K562 (cell line): ENCODE measurements at regions not wholly inside any gene's neighbourhood (a gene's known extent, or its start where the extent isn't known, plus 50 kb on each side); places are given as distances from the start of the nearest gene placed in this dataset.

Experiments used
- ATAC-seq: fragments of 200-7000 bp; cut with Tn5 transposase; 3 replicates; pipeline ENCODE4 v1.9.1; 2020; ENCODE audit warnings: moderate library complexity
- BruUV-seq: library from RNA; stranded (reverse); fragments of 400-500 nt; replicated peaks from 2 replicates; lab custom pipeline; 2021; lab: Mats Ljungman, UMichigan
- CTCF ChIA-PET: fragments of 300-600 bp; formaldehyde crosslinking; extraction: SDS; loops from one replicate; lab custom pipeline; 2021; ENCODE audit warnings: low intra/inter-chr PET ratio; lab: Yijun Ruan, JAX
- POLR2A ChIA-PET: fragments of 300-600, 350-650 bp; sonication (Branson Sonifier 250); formaldehyde crosslinking; extraction: SDS; loops from one replicate; lab custom pipeline; 2021; ENCODE audit warnings: antibody characterized with exemption, inconsistent platforms; lab: Yijun Ruan, JAX
- DNase-seq, 4 experiments: peaks; one replicate each; pipeline versions ENCODE4 v3.0.0 to v3.0.0-alpha.2; 2011 to 2018; ENCODE audit warnings: low spot score in 3 of 4, mixed read lengths in 3 of 4; ENCODE audit errors: extremely low read depth in 1 of 4
- FAIRE-seq: peaks from 2 replicates; lab custom pipeline; 2011; peaks lifted over from hg19 to GRCh38; lab: Jason Lieb, UNC
- H2AFZ ChIP-seq: 2 replicates; pipeline ENCODE4 v1.6.0; 2011; ENCODE audit warnings: low read depth, low read length, control low read depth, inconsistent platforms
- H3K27ac ChIP-seq: fragments of 200-600 bp; 3 replicates; pipeline ENCODE4 v1.8.0; 2011; ENCODE audit warnings: low read depth, mild to moderate bottlenecking, control low read depth, inconsistent platforms, low read length, moderate library complexity, mixed read lengths; ENCODE audit errors: extremely low read depth
- H3K27me3 ChIP-seq, 2 experiments: fragments of 300-600 bp in 1 of 2; 2 replicates in 1 of 2; 3 replicates in 1 of 2; pipeline versions ENCODE4 v1.6.0 to v1.8.0; 2011; ENCODE audit warnings: inconsistent platforms in 2 of 2, low read length in 2 of 2, mild to moderate bottlenecking in 1 of 2, mixed read lengths in 1 of 2, moderate library complexity in 1 of 2; ENCODE audit not compliant: control insufficient read depth in 2 of 2, insufficient read depth in 2 of 2
- H3K36me3 ChIP-seq: fragments of 300-600 bp; 3 replicates; pipeline ENCODE4 v1.8.0; 2011; ENCODE audit warnings: mild to moderate bottlenecking, low read length, inconsistent platforms; ENCODE audit not compliant: control insufficient read depth, insufficient read depth
- H3K4me1 ChIP-seq, 2 experiments: fragments of 200-600 bp in 1 of 2; replicated peaks in 1 of 2; 2 replicates in 1 of 2; 3 replicates in 1 of 2; pipeline versions ENCODE4 v1.5.1 to v1.8.0; 2011; ENCODE audit warnings: inconsistent platforms in 2 of 2, low read length in 2 of 2, mild to moderate bottlenecking in 1 of 2, mixed read lengths in 1 of 2, moderate library complexity in 1 of 2; ENCODE audit not compliant: control insufficient read depth in 2 of 2, insufficient read depth in 2 of 2
- H3K4me2 ChIP-seq: 2 replicates; pipeline ENCODE4 v1.6.1; 2011; ENCODE audit warnings: low read length, control low read depth, inconsistent platforms, mixed read lengths; ENCODE audit not compliant: insufficient read depth
- H3K4me3 ChIP-seq: fragments of 200-600 bp; sonication (generic), shearing (Covaris generic); 2 replicates; pipeline ENCODE4 v1.5.1; 2016; ENCODE audit warnings: control low read depth, inconsistent platforms
- H3K79me2 ChIP-seq: fragments of 200-600 bp; 3 replicates; pipeline ENCODE4 v1.8.0; 2011; ENCODE audit warnings: low read length, inconsistent platforms; ENCODE audit not compliant: control insufficient read depth, insufficient read depth
- H3K9ac ChIP-seq, 2 experiments: 2 replicates each; pipeline versions ENCODE4 v1.6.0 to v1.6.1; 2011; ENCODE audit warnings: low read depth in 2 of 2, low read length in 2 of 2, control low read depth in 1 of 2, inconsistent platforms in 1 of 2, mild to moderate bottlenecking in 1 of 2, mixed read lengths in 1 of 2; ENCODE audit not compliant: insufficient read depth in 1 of 2
- H3K9me1 ChIP-seq: one replicate; pipeline ENCODE4 v1.6.0; 2011; ENCODE audit warnings: inconsistent platforms, mild to moderate bottlenecking, low read length, moderate library complexity; ENCODE audit not compliant: control insufficient read depth, insufficient read depth
- H3K9me3 ChIP-seq: replicated peaks from 2 replicates; pipeline ENCODE4 v1.5.1; 2011; ENCODE audit warnings: low read depth, low read length, inconsistent platforms; ENCODE audit not compliant: control insufficient read depth, insufficient read depth
- H4K20me1 ChIP-seq: replicated peaks from 2 replicates; pipeline ENCODE4 v1.6.1; 2011; ENCODE audit warnings: low read length, inconsistent platforms, mixed read lengths; ENCODE audit not compliant: control insufficient read depth, insufficient read depth
- PPARD ChIP-seq: fragments of 250-450 bp; sonication (Bioruptor Pico); IDR thresholded peaks from 2 replicates; pipeline ENCODE4 v1.8.0; 2022; ENCODE audit warnings: inconsistent platforms, mild to moderate bottlenecking, moderate library complexity
- PTBP1 ChIP-seq: fragments of 200-400 bp; formaldehyde crosslinking; IDR thresholded peaks from 2 replicates; pipeline ENCODE4 v1.6.1; 2017; ENCODE audit warnings: low read depth, low read length
- TAF15 ChIP-seq: fragments of 200-400 bp; formaldehyde crosslinking; IDR thresholded peaks from 2 replicates; pipeline ENCODE4 v1.6.1; 2017; ENCODE audit warnings: mild to moderate bottlenecking, low read depth, low read length, moderate library complexity
- TAF9B ChIP-seq: fragments of 450-650 bp; IDR thresholded peaks from 2 replicates; pipeline ENCODE4 v1.6.1; 2018; ENCODE audit warnings: mild to moderate bottlenecking; ENCODE audit not compliant: partially characterized antibody
- ZNF146 ChIP-seq: IDR thresholded peaks from one replicate; pipeline ENCODE4 v1.6.1; 2018; ENCODE audit warnings: missing compliant biosample characterization; ENCODE audit not compliant: unreplicated experiment
- ZNF408 ChIP-seq: fragments of 250-450 bp; sonication (Bioruptor Pico); IDR thresholded peaks from 2 replicates; pipeline ENCODE4 v1.4.0; 2020; ENCODE audit warnings: low read depth, mild to moderate bottlenecking, moderate library complexity
- in situ Hi-C: fragments of 300-500 bp; cut with MboI; formaldehyde crosslinking; loops from 4 replicates; pipeline ENCODE4 v1.15.0; 2018; ENCODE audit warnings: inconsistent platforms, mixed read lengths
- intact Hi-C: fragments of 100-400 bp; cut with micrococcal nuclease; formaldehyde crosslinking; loops from 2 replicates; pipeline ENCODE4 v1.14.2; 2022
- TF ChIP-seq, protein P1 (sequence below): fragments of 250-450 bp; sonication (Bioruptor Pico); IDR thresholded peaks from 2 replicates; pipeline ENCODE4 v1.5.0; 2021; ENCODE audit warnings: mild to moderate bottlenecking, borderline replicate concordance
- TF ChIP-seq, protein P2 (sequence below), 2 experiments: IDR thresholded peaks; 2 replicates each; pipeline ENCODE4 v1.6.1; 2011; ENCODE audit warnings: borderline replicate concordance in 1 of 2, control low read depth in 1 of 2, low read depth in 1 of 2, low read length in 1 of 2, mild to moderate bottlenecking in 1 of 2, mixed read lengths in 1 of 2, moderate library complexity in 1 of 2; ENCODE audit not compliant: insufficient read depth in 1 of 2, insufficient read length in 1 of 2, poor library complexity in 1 of 2, severe bottlenecking in 1 of 2; ENCODE audit errors: extremely low read depth in 1 of 2
- TF ChIP-seq, protein P3 (sequence below): IDR thresholded peaks from 3 replicates; pipeline ENCODE4 v1.6.1; 2011; ENCODE audit warnings: borderline replicate concordance, mild to moderate bottlenecking; ENCODE audit not compliant: insufficient read length, insufficient read depth

DNA sequence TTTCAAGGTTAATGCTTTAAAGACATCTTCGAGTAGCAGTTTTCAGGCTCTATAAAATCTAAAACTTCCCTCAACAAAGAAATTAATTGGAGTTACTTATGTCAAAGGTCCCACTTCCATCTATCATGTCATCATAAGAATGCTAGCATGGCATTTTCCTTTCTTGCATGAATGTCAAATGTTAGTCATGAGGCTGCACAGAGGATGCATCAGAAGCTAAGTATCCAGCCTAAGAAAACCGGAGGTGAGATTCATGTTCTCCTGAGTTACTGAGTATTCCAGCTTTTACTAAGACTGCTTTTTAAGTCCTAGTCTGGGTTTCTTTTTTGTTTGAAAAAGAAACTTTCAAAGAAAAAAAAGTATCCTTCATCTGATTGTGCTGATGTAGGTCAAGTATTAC is 130.6 kb upstream of the CDH19 start (continued):
- no peak for TF ChIP-seq PPARD (CRISPR knock-in tag)

DNA sequence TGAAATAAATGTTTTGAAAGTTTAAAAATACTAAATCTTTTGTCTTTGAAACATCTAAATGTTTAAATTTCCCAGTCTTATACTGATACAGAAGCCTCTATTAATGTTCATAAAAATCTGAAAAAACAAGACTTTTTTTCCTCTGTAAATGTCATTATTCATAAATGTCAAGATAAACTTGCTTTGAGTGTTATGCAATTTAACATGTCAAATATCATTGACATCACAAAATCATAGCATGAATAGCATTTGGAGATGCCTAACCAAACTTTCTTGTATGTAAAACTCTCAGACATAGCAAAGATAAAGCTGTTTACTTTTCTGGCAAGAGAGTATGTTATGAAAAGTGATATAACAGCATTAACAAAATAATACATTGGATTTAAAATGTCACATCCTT is 128.0 kb upstream of the CDH19 start:
- no peaks in the 10 kb centered on the region for H4K20me1 ChIP-seq
- POLR2A ChIA-PET: no interaction called here
- H3K9ac ChIP-seq: no peak overlapping the region
- no peak overlapping the region for H3K27ac ChIP-seq
- no peak overlapping the region for H3K4me3 ChIP-seq
- DNase-seq: no peak
- in situ Hi-C loops: no loop called here
- TF ChIP-seq TAF9B (no peak), ZNF408 (CRISPR knock-in tag) (no peak), PTBP1 (no peak), ZNF146 (CRISPR knock-in tag) (no peak), TAF15 (no peak)
- TF ChIP-seq, protein P1, sequence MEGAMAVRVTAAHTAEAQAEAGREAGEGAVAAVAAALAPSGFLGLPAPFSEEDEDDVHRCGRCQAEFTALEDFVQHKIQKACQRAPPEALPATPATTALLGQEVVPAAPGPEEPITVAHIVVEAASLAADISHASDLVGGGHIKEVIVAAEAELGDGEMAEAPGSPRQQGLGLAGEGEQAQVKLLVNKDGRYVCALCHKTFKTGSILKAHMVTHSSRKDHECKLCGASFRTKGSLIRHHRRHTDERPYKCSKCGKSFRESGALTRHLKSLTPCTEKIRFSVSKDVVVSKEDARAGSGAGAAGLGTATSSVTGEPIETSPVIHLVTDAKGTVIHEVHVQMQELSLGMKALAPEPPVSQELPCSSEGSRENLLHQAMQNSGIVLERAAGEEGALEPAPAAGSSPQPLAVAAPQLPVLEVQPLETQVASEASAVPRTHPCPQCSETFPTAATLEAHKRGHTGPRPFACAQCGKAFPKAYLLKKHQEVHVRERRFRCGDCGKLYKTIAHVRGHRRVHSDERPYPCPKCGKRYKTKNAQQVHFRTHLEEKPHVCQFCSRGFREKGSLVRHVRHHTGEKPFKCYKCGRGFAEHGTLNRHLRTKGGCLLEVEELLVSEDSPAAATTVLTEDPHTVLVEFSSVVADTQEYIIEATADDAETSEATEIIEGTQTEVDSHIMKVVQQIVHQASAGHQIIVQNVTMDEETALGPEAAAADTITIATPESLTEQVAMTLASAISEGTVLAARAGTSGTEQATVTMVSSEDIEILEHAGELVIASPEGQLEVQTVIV (CRISPR knock-in tag): no peak
- TF ChIP-seq, protein P2, sequence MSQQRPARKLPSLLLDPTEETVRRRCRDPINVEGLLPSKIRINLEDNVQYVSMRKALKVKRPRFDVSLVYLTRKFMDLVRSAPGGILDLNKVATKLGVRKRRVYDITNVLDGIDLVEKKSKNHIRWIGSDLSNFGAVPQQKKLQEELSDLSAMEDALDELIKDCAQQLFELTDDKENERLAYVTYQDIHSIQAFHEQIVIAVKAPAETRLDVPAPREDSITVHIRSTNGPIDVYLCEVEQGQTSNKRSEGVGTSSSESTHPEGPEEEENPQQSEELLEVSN (IDR thresholded peaks at IDR 0.05; ENCODE audit: borderline replicate concordance in 1 of 2, extremely low read depth in 1 of 2, insufficient read depth in 1 of 2, insufficient read length in 1 of 2, low read depth in 1 of 2, low read length in 1 of 2, poor library complexity in 1 of 2, severe bottlenecking in 1 of 2): no peak
- TF ChIP-seq, protein P3, sequence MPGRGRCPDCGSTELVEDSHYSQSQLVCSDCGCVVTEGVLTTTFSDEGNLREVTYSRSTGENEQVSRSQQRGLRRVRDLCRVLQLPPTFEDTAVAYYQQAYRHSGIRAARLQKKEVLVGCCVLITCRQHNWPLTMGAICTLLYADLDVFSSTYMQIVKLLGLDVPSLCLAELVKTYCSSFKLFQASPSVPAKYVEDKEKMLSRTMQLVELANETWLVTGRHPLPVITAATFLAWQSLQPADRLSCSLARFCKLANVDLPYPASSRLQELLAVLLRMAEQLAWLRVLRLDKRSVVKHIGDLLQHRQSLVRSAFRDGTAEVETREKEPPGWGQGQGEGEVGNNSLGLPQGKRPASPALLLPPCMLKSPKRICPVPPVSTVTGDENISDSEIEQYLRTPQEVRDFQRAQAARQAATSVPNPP: no peak
- FAIRE-seq: no peak
- no peaks in the 10 kb centered on the region for H3K9me3 ChIP-seq
- no peak for ATAC-seq
- H2AFZ ChIP-seq: no peak overlapping the region
- no peaks in the 10 kb centered on the region for H3K36me3 ChIP-seq
- H3K9me1 ChIP-seq: no peaks in the 10 kb centered on the region
- CTCF ChIA-PET: no interaction called here
- BruUV-seq: no TSS peak
- H3K79me2 ChIP-seq: no peaks in the 10 kb centered on the region
- no peaks in the 10 kb centered on the region for H3K4me1 ChIP-seq
- H3K4me2 ChIP-seq: no peak overlapping the region
- no peaks in the 10 kb centered on the region for H3K27me3 ChIP-seq
- intact Hi-C loops: no loop called here
